Transverse colon (tissue), 4 donors: ENCODE measurements at regions not wholly inside any gene's neighbourhood (a gene's known extent, or its start where the extent isn't known, plus 50 kb on each side); places are given as distances from the start of the nearest gene placed in this dataset.
"Not testable (repeated sequence)": the region's sequence is repeated elsewhere in the genome, so short reads cannot be mapped to it uniquely, and the experiment has no call there.

ENCODE experiments used
- POLR2A ChIP-seq: fragments of 450-650 bp; IDR thresholded peaks from one replicate; pipeline ENCODE4 v1.6.1; 2016; ENCODE audit warnings: antibody characterized with exemption, mild to moderate bottlenecking, moderate library complexity
- POLR2AphosphoS5 ChIP-seq, 3 donors: sonication (generic); formaldehyde crosslinking; IDR thresholded peaks; one replicate each; pipeline ENCODE4 v1.6.1; 2016; ENCODE audit warnings: antibody characterized with exemption in 3 of 3
- TF ChIP-seq, protein P1 (sequence below), 5 experiments: fragments of 200-600 bp in 3 of 5; fragments of 450-650 bp in 2 of 5; sonication (generic) in 3 of 5; IDR thresholded peaks; 1 replicate in 2 of 5; 2 replicates in 3 of 5; pipeline ENCODE4 v1.5.1; 2016 to 2017; ENCODE audit warnings: antibody characterized with exemption in 5 of 5, inconsistent platforms in 3 of 5, mild to moderate bottlenecking in 2 of 5, moderate library complexity in 1 of 5

GRCh38 chr6:81886909-81887308, 134.4 kb upstream of the TENT5A start:
- TF ChIP-seq, protein P1, sequence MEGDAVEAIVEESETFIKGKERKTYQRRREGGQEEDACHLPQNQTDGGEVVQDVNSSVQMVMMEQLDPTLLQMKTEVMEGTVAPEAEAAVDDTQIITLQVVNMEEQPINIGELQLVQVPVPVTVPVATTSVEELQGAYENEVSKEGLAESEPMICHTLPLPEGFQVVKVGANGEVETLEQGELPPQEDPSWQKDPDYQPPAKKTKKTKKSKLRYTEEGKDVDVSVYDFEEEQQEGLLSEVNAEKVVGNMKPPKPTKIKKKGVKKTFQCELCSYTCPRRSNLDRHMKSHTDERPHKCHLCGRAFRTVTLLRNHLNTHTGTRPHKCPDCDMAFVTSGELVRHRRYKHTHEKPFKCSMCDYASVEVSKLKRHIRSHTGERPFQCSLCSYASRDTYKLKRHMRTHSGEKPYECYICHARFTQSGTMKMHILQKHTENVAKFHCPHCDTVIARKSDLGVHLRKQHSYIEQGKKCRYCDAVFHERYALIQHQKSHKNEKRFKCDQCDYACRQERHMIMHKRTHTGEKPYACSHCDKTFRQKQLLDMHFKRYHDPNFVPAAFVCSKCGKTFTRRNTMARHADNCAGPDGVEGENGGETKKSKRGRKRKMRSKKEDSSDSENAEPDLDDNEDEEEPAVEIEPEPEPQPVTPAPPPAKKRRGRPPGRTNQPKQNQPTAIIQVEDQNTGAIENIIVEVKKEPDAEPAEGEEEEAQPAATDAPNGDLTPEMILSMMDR (IDR thresholded peaks at IDR 0.05) = not testable (repeated sequence)
- TF ChIP-seq POLR2AphosphoS5 (IDR thresholded peaks at IDR 0.05); POLR2A: not testable (repeated sequence)
